ENCODE measurements at regions not wholly inside any gene's neighbourhood (a gene's known extent, or its start where the extent isn't known, plus 50 kb on each side); places are given as distances from the start of the nearest gene placed in this dataset.

DNA sequence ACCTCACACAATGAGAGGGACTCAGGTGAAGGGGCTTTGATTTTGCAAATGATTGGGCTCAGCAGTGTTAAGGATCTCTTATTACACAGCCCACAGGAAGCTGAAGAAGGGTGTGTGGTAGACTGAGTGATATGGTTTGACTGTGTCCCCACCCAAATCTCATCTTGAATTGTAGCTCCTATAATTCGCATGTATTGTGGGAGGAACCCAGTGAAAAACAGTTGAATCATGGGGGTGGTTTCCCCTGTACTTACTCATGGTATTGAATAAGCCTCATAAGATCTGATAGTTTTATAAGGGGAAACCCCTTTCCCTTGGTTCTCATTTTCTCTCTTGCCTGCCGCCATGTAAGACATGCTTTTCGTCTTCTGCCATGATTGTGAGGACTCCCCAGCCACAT lies 132.5 kb upstream of the FBXL7 start:
- Histone ChIP-seq H3K36me3 (ENCODE audit: control insufficient read depth in 2 of 2, extremely low read depth in 1 of 2, insufficient read depth in 2 of 2, low read length in 2 of 2) (no peaks in the 10 kb centered on the region), H4K20me1 (replicated peaks; ENCODE audit: control insufficient read depth, extremely low read depth, insufficient read depth, low read length) (no peaks in the 10 kb centered on the region), H3K79me2 (ENCODE audit: control insufficient read depth, insufficient read depth, low read length) (no peaks in the 10 kb centered on the region), H3K9ac (replicated peaks; ENCODE audit: extremely low read depth, insufficient read depth, low read length) (peak overlapping the region; percentile 33), H3K9me3 (replicated peaks; ENCODE audit: control insufficient read depth, insufficient read depth, low read length) (no peaks in the 10 kb centered on the region), H3K27ac (ENCODE audit: insufficient read depth, low read depth, low read length) (peak overlapping the region; percentile 83), H3K4me2 (ENCODE audit: insufficient read depth, low read length) (peak overlapping the region; percentile 66), H3K4me3 (replicated peaks in 1 of 3; ENCODE audit: insufficient read depth in 1 of 3, low read depth in 1 of 3, low read length in 3 of 3) (no peak overlapping the region), H2AFZ (ENCODE audit: low read depth, low read length) (no peak overlapping the region), H3K27me3 (ENCODE audit: control insufficient read depth in 2 of 2, insufficient read depth in 2 of 2, low read length in 2 of 2) (no peaks in the 10 kb centered on the region), H3K9me1 (replicated peaks; ENCODE audit: control insufficient read depth, extremely low read depth, insufficient read depth, low read length) (no peaks in the 10 kb centered on the region), H3K4me1 (ENCODE audit: control insufficient read depth, extremely low read depth, insufficient read depth, low read length) (peaks cover 43% of the 10 kb centered on the region)
- dilution Hi-C loops (cut with MboI; ENCODE audit: extremely low pct_ligation_motif_present, low sequenced_read_pairs) (no loop called here), intact Hi-C loops (cut with micrococcal nuclease) (loop anchor here (2.0 kb wide), 1 partner anchor 133 kb away; the partner anchor contains the start of gene FBXL7)
- TF ChIP-seq, protein P1, sequence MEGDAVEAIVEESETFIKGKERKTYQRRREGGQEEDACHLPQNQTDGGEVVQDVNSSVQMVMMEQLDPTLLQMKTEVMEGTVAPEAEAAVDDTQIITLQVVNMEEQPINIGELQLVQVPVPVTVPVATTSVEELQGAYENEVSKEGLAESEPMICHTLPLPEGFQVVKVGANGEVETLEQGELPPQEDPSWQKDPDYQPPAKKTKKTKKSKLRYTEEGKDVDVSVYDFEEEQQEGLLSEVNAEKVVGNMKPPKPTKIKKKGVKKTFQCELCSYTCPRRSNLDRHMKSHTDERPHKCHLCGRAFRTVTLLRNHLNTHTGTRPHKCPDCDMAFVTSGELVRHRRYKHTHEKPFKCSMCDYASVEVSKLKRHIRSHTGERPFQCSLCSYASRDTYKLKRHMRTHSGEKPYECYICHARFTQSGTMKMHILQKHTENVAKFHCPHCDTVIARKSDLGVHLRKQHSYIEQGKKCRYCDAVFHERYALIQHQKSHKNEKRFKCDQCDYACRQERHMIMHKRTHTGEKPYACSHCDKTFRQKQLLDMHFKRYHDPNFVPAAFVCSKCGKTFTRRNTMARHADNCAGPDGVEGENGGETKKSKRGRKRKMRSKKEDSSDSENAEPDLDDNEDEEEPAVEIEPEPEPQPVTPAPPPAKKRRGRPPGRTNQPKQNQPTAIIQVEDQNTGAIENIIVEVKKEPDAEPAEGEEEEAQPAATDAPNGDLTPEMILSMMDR (IDR thresholded peaks at IDR 0.05; ENCODE audit: extremely low read depth in 1 of 2, insufficient read depth in 1 of 2, low read depth in 1 of 2, low read length in 2 of 2) = no peak
- TF ChIP-seq FOS (IDR thresholded peaks at IDR 0.05; ENCODE audit: borderline replicate concordance, insufficient read depth, low read length) (no peak), JUN (IDR thresholded peaks at IDR 0.05; ENCODE audit: borderline replicate concordance, insufficient read depth, insufficient read length, low read depth) (no peak), GATA2 (IDR thresholded peaks at IDR 0.05; ENCODE audit: insufficient read depth, insufficient read length, low read depth, low read length) (no peak), MYC (IDR thresholded peaks at IDR 0.05; ENCODE audit: low read depth, low read length) (no peak), EZH2 (IDR thresholded peaks at IDR 0.05; ENCODE audit: borderline replicate concordance, low read depth, low read length, severe bottlenecking) (no peak), POLR2AphosphoS5 (IDR thresholded peaks at IDR 0.05; ENCODE audit: insufficient read depth, low read depth, low read length) (no peak), POLR2A (IDR thresholded peaks at IDR 0.05; ENCODE audit: low read depth, low read length) (no peak)
- TF ChIP-seq, protein P2, sequence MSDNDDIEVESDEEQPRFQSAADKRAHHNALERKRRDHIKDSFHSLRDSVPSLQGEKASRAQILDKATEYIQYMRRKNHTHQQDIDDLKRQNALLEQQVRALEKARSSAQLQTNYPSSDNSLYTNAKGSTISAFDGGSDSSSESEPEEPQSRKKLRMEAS (IDR thresholded peaks at IDR 0.05; ENCODE audit: insufficient read depth, insufficient read length) = no peak
- CTCF ChIA-PET = interaction anchor here (1.5 to 1.8 kb wide), 3 partner anchors 16 to 628 kb away, joined by 4 to 6 read pairs (median 5); no protein-coding TSS in a partner anchor
- POLR2A ChIA-PET = no interaction called here
- BruUV-seq (replicated peaks) = no TSS peak
- no peak for FAIRE-seq
- DNase-seq (ENCODE audit: low read depth, low spot score) = peak; percentile 33

Data from endothelial cell of umbilical vein (primary cell).